IMR-90 (cell line): ENCODE measurements at regions not wholly inside any gene's neighbourhood (a gene's known extent, or its start where the extent isn't known, plus 50 kb on each side); places are given as distances from the start of the nearest gene placed in this dataset.

Source experiments
- ATAC-seq: fragments of 200-7000 bp; cut with Tn5 transposase; 2 replicates; pipeline ENCODE4 v1.9.1; 2020; ENCODE audit warnings: low read depth, mild to moderate bottlenecking, moderate library complexity
- BruUV-seq: library from RNA; stranded (reverse); fragments of 400-500 nt; replicated peaks from 2 replicates; lab custom pipeline; 2021; lab: Mats Ljungman, UMichigan
- CTCF ChIA-PET: fragments of 300-600 bp; formaldehyde crosslinking; extraction: SDS; loops from one replicate; lab custom pipeline; 2021; ENCODE audit warnings: antibody characterized with exemption; lab: Yijun Ruan, JAX
- POLR2A ChIA-PET: fragments of 300-600 bp; sonication (Branson Sonifier 250); formaldehyde crosslinking; loops from one replicate; lab custom pipeline; 2022; ENCODE audit warnings: antibody characterized with exemption; ENCODE audit not compliant: unreplicated experiment; lab: Charles Lee
- DNase-seq: peaks from one replicate; pipeline ENCODE4 v3.0.0; 2013
- H2AFZ ChIP-seq: replicated peaks from 2 replicates; pipeline ENCODE3; 2013; ENCODE audit warnings: low read length, mild to moderate bottlenecking; ENCODE audit not compliant: poor library complexity
- H2AK5ac ChIP-seq: 2 replicates; pipeline ENCODE4 v1.6.1; 2013; ENCODE audit warnings: low read depth, low read length, inconsistent platforms
- H2AK9ac ChIP-seq: replicated peaks from 2 replicates; pipeline ENCODE3; 2013; ENCODE audit warnings: mild to moderate bottlenecking, low read depth, low read length, moderate library complexity; ENCODE audit not compliant: poor library complexity
- H2BK120ac ChIP-seq: 2 replicates; pipeline ENCODE4 v1.6.1; 2013; ENCODE audit warnings: low read depth, low read length, inconsistent platforms
- H2BK15ac ChIP-seq: 3 replicates; pipeline ENCODE4 v1.6.1; 2013; ENCODE audit warnings: low read depth, low read length, inconsistent platforms
- H2BK20ac ChIP-seq: 2 replicates; pipeline ENCODE4 v1.6.1; 2013; ENCODE audit warnings: low read depth, mild to moderate bottlenecking, inconsistent platforms, low read length, moderate library complexity
- H2BK5ac ChIP-seq: 2 replicates; pipeline ENCODE4 v1.6.1; 2013; ENCODE audit warnings: mild to moderate bottlenecking, low read depth, low read length, inconsistent platforms; ENCODE audit not compliant: poor library complexity, severe bottlenecking
- H3K14ac ChIP-seq: replicated peaks from 2 replicates; pipeline ENCODE4 v1.6.1; 2013; ENCODE audit warnings: low read depth, low read length, inconsistent platforms
- H3K18ac ChIP-seq: 2 replicates; pipeline ENCODE4 v1.6.1; 2013; ENCODE audit warnings: low read depth, low read length, control low read depth
- H3K23ac ChIP-seq: 2 replicates; pipeline ENCODE4 v1.6.1; 2013; ENCODE audit warnings: low read depth, low read length, inconsistent platforms
- H3K27ac ChIP-seq: 2 replicates; pipeline ENCODE4 v1.5.1; 2013; ENCODE audit warnings: mild to moderate bottlenecking, control low read depth, low read length; ENCODE audit not compliant: insufficient read depth
- H3K27me3 ChIP-seq: 2 replicates; pipeline ENCODE4 v1.6.1; 2013; ENCODE audit warnings: low read length; ENCODE audit not compliant: control insufficient read depth, insufficient read depth
- H3K36me3 ChIP-seq: 2 replicates; pipeline ENCODE4 v1.6.1; 2013; ENCODE audit warnings: low read length, mixed read lengths; ENCODE audit not compliant: control insufficient read depth, insufficient read depth
- H3K4ac ChIP-seq: 2 replicates; pipeline ENCODE4 v1.6.1; 2013; ENCODE audit warnings: low read depth, low read length, inconsistent platforms
- H3K4me1 ChIP-seq: 2 replicates; pipeline ENCODE4 v1.6.1; 2013; ENCODE audit warnings: low read length, mixed read lengths; ENCODE audit not compliant: control insufficient read depth, insufficient read depth
- H3K4me2 ChIP-seq: 2 replicates; pipeline ENCODE4 v1.6.1; 2013; ENCODE audit warnings: low read depth, mild to moderate bottlenecking, control low read depth, low read length, moderate library complexity
- H3K4me3 ChIP-seq: 2 replicates; pipeline ENCODE4 v1.5.1; 2013; ENCODE audit warnings: low read depth, mild to moderate bottlenecking, control low read depth, low read length, moderate library complexity; ENCODE audit not compliant: insufficient read depth
- H3K56ac ChIP-seq: 2 replicates; pipeline ENCODE4 v1.6.1; 2013; ENCODE audit warnings: low read length, inconsistent platforms; ENCODE audit not compliant: insufficient read depth; ENCODE audit errors: extremely low read depth
- H3K79me1 ChIP-seq, 2 experiments: 2 replicates each; pipeline ENCODE4 v1.6.1; 2013; ENCODE audit warnings: low read length in 2 of 2, inconsistent platforms in 1 of 2, low read depth in 1 of 2
- H3K9ac ChIP-seq: 2 replicates; pipeline ENCODE4 v1.6.1; 2013; ENCODE audit warnings: low read depth, low read length, control low read depth
- H3K9me1 ChIP-seq: 2 replicates; pipeline ENCODE4 v1.6.1; 2013; ENCODE audit warnings: low read length, inconsistent platforms; ENCODE audit not compliant: insufficient read depth
- H3K9me3 ChIP-seq: 2 replicates; pipeline ENCODE4 v1.6.1; 2013; ENCODE audit warnings: low read length; ENCODE audit not compliant: control insufficient read depth, insufficient read depth
- H4K20me1 ChIP-seq: 2 replicates; pipeline ENCODE4 v1.6.1; 2013; ENCODE audit warnings: low read length, inconsistent platforms; ENCODE audit not compliant: insufficient read depth
- H4K5ac ChIP-seq: 2 replicates; pipeline ENCODE4 v1.6.1; 2013; ENCODE audit warnings: mild to moderate bottlenecking, low read depth, low read length, control low read depth
- H4K8ac ChIP-seq, 2 experiments: 2 replicates each; pipeline ENCODE4 v1.6.1; 2013; ENCODE audit warnings: low read depth in 2 of 2, low read length in 2 of 2, control low read depth in 1 of 2, inconsistent platforms in 1 of 2
- H4K91ac ChIP-seq: 2 replicates; pipeline ENCODE4 v1.6.1; 2013; ENCODE audit warnings: low read depth, low read length, inconsistent platforms; ENCODE audit not compliant: insufficient read depth
- NFE2L2 ChIP-seq: fragments of 150-350 bp; IDR thresholded peaks from 2 replicates; pipeline ENCODE4 v1.6.1; 2016; ENCODE audit warnings: low read depth, mild to moderate bottlenecking, low read length
- POLR2A ChIP-seq: IDR thresholded peaks from 2 replicates; pipeline ENCODE4 v1.6.1; 2012; ENCODE audit warnings: mild to moderate bottlenecking, low read depth, low read length
- WGBS, 2 experiments: methylation state at CpG; one replicate each; pipeline versions ENCODE4 v1.1.5 to v1.1.7; 2013; ENCODE audit warnings: missing lambda C conversion rate in 2 of 2; ENCODE audit not compliant: insufficient read length in 1 of 2; ENCODE audit errors: extremely low coverage in 2 of 2; 5-methylcytosine and 5-hydroxymethylcytosine counted together
- dilution Hi-C: fragments of 300-500 bp; cut with HindIII; formaldehyde crosslinking; loops from one replicate; pipeline ENCODE4 v1.14.3; 2018; ENCODE audit warnings: low sequenced_read_pairs; ENCODE audit not compliant: unreplicated experiment
- in situ Hi-C: fragments of 300-500 bp; cut with MboI; formaldehyde crosslinking; loops from 3 replicates; pipeline ENCODE4 v1.14.3; 2019; ENCODE audit warnings: low sequenced_read_pairs, inconsistent platforms, mixed read lengths
- intact Hi-C: fragments of 100-400 bp; cut with micrococcal nuclease; formaldehyde crosslinking; loops from 2 replicates; pipeline ENCODE4 v1.10.0; 2022
- TF ChIP-seq, protein P1 (sequence below): fragments of 150-350 bp; IDR thresholded peaks from 2 replicates; pipeline ENCODE4 v1.6.1; 2017; ENCODE audit warnings: mild to moderate bottlenecking, antibody characterized with exemption, low read length, low read depth

DNA sequence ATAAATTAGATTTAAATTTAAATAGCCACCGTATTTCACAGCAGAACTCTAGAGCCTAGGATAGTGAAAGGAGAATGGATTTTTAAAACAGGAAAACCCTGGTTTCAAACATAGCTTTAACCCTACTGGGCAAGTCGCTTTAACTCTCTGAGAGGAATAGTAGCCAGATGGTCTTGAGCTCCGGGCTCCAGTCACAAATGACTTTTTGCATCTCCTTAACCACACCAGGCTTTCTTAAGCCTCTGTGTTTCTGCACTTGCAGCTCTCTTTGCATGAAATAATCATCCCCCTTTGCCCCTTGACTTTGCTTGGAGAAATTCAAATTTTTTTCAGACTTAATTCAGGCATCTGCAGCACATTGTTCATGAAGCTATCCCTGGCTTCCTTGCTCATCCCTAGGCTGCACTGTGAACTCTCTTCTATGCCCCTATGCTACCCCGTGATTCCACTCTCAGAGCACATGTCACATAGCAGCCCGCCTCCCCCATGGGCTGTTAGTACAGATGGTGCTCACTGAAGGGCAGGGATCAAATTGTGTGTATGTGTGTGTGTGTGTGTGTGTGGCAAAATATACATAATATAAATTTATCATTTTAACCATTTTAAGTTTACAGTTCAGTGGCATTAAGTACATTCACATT, 68.8 kb upstream of the DAB1 start:
- H3K9me1 ChIP-seq = no peaks in the 10 kb centered on the region

More for the DNA sequence above, 68.8 kb upstream of the DAB1 start:
- Histone ChIP-seq H3K4me2 (no peak overlapping the region), H3K79me1 (no peaks in the 10 kb centered on the region), H3K27me3 (no peaks in the 10 kb centered on the region), H3K4me3 (no peak overlapping the region), H3K4ac (no peak overlapping the region), H3K4me1 (peaks cover 10% of the 10 kb centered on the region), H2BK15ac (peak overlapping the region; percentile 40; the same call in 1 of the 3 replicates), H3K23ac (no peak overlapping the region), H4K8ac (0 out of 4 replicates have a peak overlapping the region, but pooled peaks of 1 of the 2 experiments have one; percentile 15), H3K9ac (no peak overlapping the region), H2AK9ac (no peak overlapping the region), H4K5ac (no peak overlapping the region), H3K9me3 (no peaks in the 10 kb centered on the region), H3K14ac (no peak overlapping the region), H3K18ac (no peak overlapping the region), H4K20me1 (no peaks in the 10 kb centered on the region), H2BK20ac (0 out of 2 replicates have a peak overlapping the region, but pooled peaks have one; percentile 9), H2AK5ac (no peak overlapping the region), H2AFZ (no peak overlapping the region), H3K56ac (no peak overlapping the region), H3K27ac (no peak overlapping the region), H4K91ac (no peak overlapping the region), H2BK5ac (no peak overlapping the region), H2BK120ac (no peak overlapping the region), H3K36me3 (no peaks in the 10 kb centered on the region)
- intact Hi-C loops (no loop called here), in situ Hi-C loops (loop anchor here (25.0 kb wide), 1 partner anchor 655 kb away; no protein-coding TSS in a partner anchor), dilution Hi-C loops (no loop called here)
- DNase-seq = no peak
- CTCF ChIA-PET = interaction anchor here (0.6 kb wide), 1 partner anchor 13 kb away, joined by 4 read pairs; no protein-coding TSS in a partner anchor
- no TSS peak for BruUV-seq
- no peak for ATAC-seq
- TF ChIP-seq, protein P1, sequence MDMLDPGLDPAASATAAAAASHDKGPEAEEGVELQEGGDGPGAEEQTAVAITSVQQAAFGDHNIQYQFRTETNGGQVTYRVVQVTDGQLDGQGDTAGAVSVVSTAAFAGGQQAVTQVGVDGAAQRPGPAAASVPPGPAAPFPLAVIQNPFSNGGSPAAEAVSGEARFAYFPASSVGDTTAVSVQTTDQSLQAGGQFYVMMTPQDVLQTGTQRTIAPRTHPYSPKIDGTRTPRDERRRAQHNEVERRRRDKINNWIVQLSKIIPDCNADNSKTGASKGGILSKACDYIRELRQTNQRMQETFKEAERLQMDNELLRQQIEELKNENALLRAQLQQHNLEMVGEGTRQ = no peak
- no peak for TF ChIP-seq NFE2L2
- TF ChIP-seq POLR2A = no peak
- WGBS, 2 experiments = 66% methylated on average over 2 of the region's 5 CpGs; no CpG with 5 or more reads in 1 of the 2 experiments
- POLR2A ChIA-PET = no interaction called here
